ENCODE measurements at regions not wholly inside any gene's neighbourhood (a gene's known extent, or its start where the extent isn't known, plus 50 kb on each side); places are given as distances from the start of the nearest gene placed in this dataset.

- DNase-seq, result no peak
Observed at GRCh38 chr14:54213536-54213935, 183.3 kb upstream of the CDKN3 start.

- DNase-seq, result no peak
Observed at GRCh38 chr14:54216827-54217226, 180.0 kb upstream of the CDKN3 start.

GRCh38 chr14:54219261-54220070, 177.3 kb upstream of the CDKN3 start:
- DNase-seq, result no peak

GRCh38 chr14:54220071-54220703, 176.6 kb upstream of the CDKN3 start:
- DNase-seq, result no peak

- no peak for DNase-seq
Observed at GRCh38 chr14:54220704-54221431, 175.9 kb upstream of the CDKN3 start.

GRCh38 chr14:54221432-54221803, 175.4 kb upstream of the CDKN3 start:
- DNase-seq, result no peak

GRCh38 chr14:54221971-54222370, 174.8 kb upstream of the CDKN3 start:
- DNase-seq, result no peak

GRCh38 chr14:54223831-54224402, 172.9 kb upstream of the CDKN3 start:
- no peak for DNase-seq

GRCh38 chr14:54225457-54226060, 171.2 kb upstream of the CDKN3 start:
- DNase-seq, result no peak

GRCh38 chr14:54226103-54226502, 170.7 kb upstream of the CDKN3 start:
- no peak for DNase-seq

- no peak for DNase-seq
Observed at GRCh38 chr14:54226558-54226957, 170.2 kb upstream of the CDKN3 start.

GRCh38 chr14:54229136-54229535, 167.7 kb upstream of the CDKN3 start:
- no peak for DNase-seq

GRCh38 chr14:54230645-54231044, 166.2 kb upstream of the CDKN3 start:
- no peak for DNase-seq

GRCh38 chr14:54232735-54233134, 164.1 kb upstream of the CDKN3 start:
- DNase-seq, result no peak

- DNase-seq, result no peak
Observed at GRCh38 chr14:54241517-54241916, 155.3 kb upstream of the CDKN3 start.

- DNase-seq, result no peak
Observed at GRCh38 chr14:54251356-54251755, 145.5 kb upstream of the CDKN3 start.

- DNase-seq, result no peak
Observed at GRCh38 chr14:54252072-54252730, 144.6 kb upstream of the CDKN3 start.

- no peak for DNase-seq
Observed at GRCh38 chr14:54253195-54253947, 143.4 kb upstream of the CDKN3 start.

GRCh38 chr14:54256156-54256555, 140.7 kb upstream of the CDKN3 start:
- DNase-seq, result no peak

GRCh38 chr14:54257424-54257823, 139.4 kb upstream of the CDKN3 start:
- no peak for DNase-seq

- DNase-seq, result no peak
Observed at GRCh38 chr14:54258382-54258781, 138.4 kb upstream of the CDKN3 start.

- no peak for DNase-seq
Observed at GRCh38 chr14:54259821-54260220, 137.0 kb upstream of the CDKN3 start.
